Aorta (tissue), 5 donors: ENCODE measurements at regions not wholly inside any gene's neighbourhood (a gene's known extent, or its start where the extent isn't known, plus 50 kb on each side); places are given as distances from the start of the nearest gene placed in this dataset.

Experiments used
- ATAC-seq: fragments of 200-7000 bp; cut with Tn5 transposase; one replicate; pipeline ENCODE4 v1.9.1; 2022; ENCODE audit warnings: moderate library complexity; ENCODE audit not compliant: low FRiP score
- DNase-seq, 2 donors: peaks; one replicate each; pipeline ENCODE4 v3.0.0-alpha.2; 2020
- H3K27ac ChIP-seq, 2 donors: one replicate each; pipeline ENCODE4 v1.5.1; 2013; ENCODE audit warnings: low read length in 2 of 2, mild to moderate bottlenecking in 2 of 2, moderate library complexity in 2 of 2, control low read depth in 1 of 2, inconsistent platforms in 1 of 2, low read depth in 1 of 2
- H3K27me3 ChIP-seq, 2 donors: one replicate each; pipeline ENCODE4 v1.6.1; 2013; ENCODE audit warnings: control low read depth in 1 of 2, low read length in 1 of 2, mild to moderate bottlenecking in 1 of 2, moderate library complexity in 1 of 2; ENCODE audit not compliant: insufficient read depth in 2 of 2, control insufficient read depth in 1 of 2
- H3K36me3 ChIP-seq, 2 donors: one replicate each; pipeline ENCODE4 v1.6.1; 2013; ENCODE audit warnings: control low read depth in 1 of 2, low read length in 1 of 2, mild to moderate bottlenecking in 1 of 2; ENCODE audit not compliant: insufficient read depth in 2 of 2, control insufficient read depth in 1 of 2
- H3K4me1 ChIP-seq, 2 donors: one replicate each; pipeline ENCODE4 v1.6.1; 2013; ENCODE audit warnings: low read length in 2 of 2, control low read depth in 1 of 2, mild to moderate bottlenecking in 1 of 2, moderate library complexity in 1 of 2; ENCODE audit not compliant: insufficient read depth in 2 of 2, control insufficient read depth in 1 of 2
- H3K4me3 ChIP-seq, 2 donors: one replicate each; pipeline ENCODE4 v1.5.1; 2013; ENCODE audit warnings: low read length in 2 of 2, control low read depth in 1 of 2, mild to moderate bottlenecking in 1 of 2
- H3K9me3 ChIP-seq: one replicate; pipeline ENCODE4 v1.6.1; 2013; ENCODE audit warnings: mild to moderate bottlenecking, low read length; ENCODE audit not compliant: control insufficient read depth
- WGBS, 2 donors: extraction: QIAGEN DNeasy Blood & Tissue Kit; methylation state at CpG; one replicate each; pipeline ENCODE4 v1.1.7; 2013; 5-methylcytosine and 5-hydroxymethylcytosine counted together
- intact Hi-C, 2 donors: fragments of 100-400 bp; cut with DNase I; formaldehyde crosslinking; loops; one replicate each; pipeline versions ENCODE4 v1.14.2 to v1.15.0; 2022
- donor health status: healthy with polysubstance abuse.
- donor health status: Bipolar disorder and iron deficiency.
- donor health status: DM: no; HTN: no; CAD: no.
- donor health status: DM: no; HTN: no; CAD: no.
- donor health status: DM: yes; HTN: yes; CAD: no.

- WGBS, 2 donors = 5 to 7% methylated on average over 2 of the region's 2 CpGs
- peaks cover 0 to 3% of the 10 kb centered on the region in 2 donors for H3K4me1 ChIP-seq
- H3K9me3 ChIP-seq = no peaks in the 10 kb centered on the region
- intact Hi-C loops = no loop called here
- H3K27me3 ChIP-seq = no peaks in the 10 kb centered on the region
- ATAC-seq (no peak), DNase-seq (no peak)
- H3K36me3 ChIP-seq = no peaks in the 10 kb centered on the region
- H3K4me3 ChIP-seq = no peak overlapping the region
- no peak overlapping the region for H3K27ac ChIP-seq
Observed at GRCh38 chr5:30765227-30765626, 428.3 kb upstream of the CDH6 start.

- intact Hi-C loops = no loop called here
- Histone ChIP-seq H3K4me1 (peaks cover 0 to 3% of the 10 kb centered on the region in 2 donors), H3K27me3 (no peaks in the 10 kb centered on the region), H3K27ac (no peak overlapping the region), H3K4me3 (no peak overlapping the region), H3K36me3 (no peaks in the 10 kb centered on the region), H3K9me3 (no peaks in the 10 kb centered on the region)
- ATAC-seq (no peak), DNase-seq (no peak)
- 2 to 17% methylated on average over 1 of the region's 1 CpG for WGBS, 2 donors
Observed at GRCh38 chr5:30764704-30765103, 428.8 kb upstream of the CDH6 start.

GRCh38 chr5:30759731-30760130 lies 433.8 kb upstream of the CDH6 start:
- no peak for DNase-seq
- no peak overlapping the region for H3K4me3 ChIP-seq
- H3K27ac ChIP-seq = no peak overlapping the region
- H3K36me3 ChIP-seq = no peaks in the 10 kb centered on the region
- H3K9me3 ChIP-seq = no peaks in the 10 kb centered on the region
- intact Hi-C loops = no loop called here
- no peaks in the 10 kb centered on the region for H3K4me1 ChIP-seq
- no peaks in the 10 kb centered on the region for H3K27me3 ChIP-seq
- ATAC-seq = no peak
- WGBS, 2 donors = 92% methylated on average over 3 of the region's 3 CpGs

GRCh38 chr5:30752015-30752414 lies 441.5 kb upstream of the CDH6 start:
- no peak for ATAC-seq

GRCh38 chr5:30749971-30750370 lies 443.5 kb upstream of the CDH6 start:
- intact Hi-C loops = no loop called here
- no peaks in the 10 kb centered on the region for H3K36me3 ChIP-seq
- H3K9me3 ChIP-seq = no peaks in the 10 kb centered on the region
- 88 to 94% methylated on average over 2 of the region's 2 CpGs for WGBS, 2 donors
- H3K27ac ChIP-seq = no peak overlapping the region
- H3K4me3 ChIP-seq = no peak overlapping the region
- no peaks in the 10 kb centered on the region for H3K4me1 ChIP-seq
- no peaks in the 10 kb centered on the region for H3K27me3 ChIP-seq
- no peak for ATAC-seq
- no peak for DNase-seq

More at GRCh38 chr5:30752015-30752414, 441.5 kb upstream of the CDH6 start:
- H3K9me3 ChIP-seq = no peaks in the 10 kb centered on the region
- H3K4me3 ChIP-seq = no peak overlapping the region
- intact Hi-C loops = no loop called here
- 85 to 92% methylated on average over 2 of the region's 2 CpGs for WGBS, 2 donors
- no peak overlapping the region for H3K27ac ChIP-seq
- no peaks in the 10 kb centered on the region for H3K27me3 ChIP-seq
- H3K36me3 ChIP-seq = no peaks in the 10 kb centered on the region
- no peaks in the 10 kb centered on the region for H3K4me1 ChIP-seq
- no peak for DNase-seq

GRCh38 chr5:30747412-30747811 lies 446.1 kb upstream of the CDH6 start:
- no peak for DNase-seq
- Histone ChIP-seq H3K4me3 (no peak overlapping the region), H3K4me1 (no peaks in the 10 kb centered on the region), H3K36me3 (no peaks in the 10 kb centered on the region), H3K27me3 (no peaks in the 10 kb centered on the region), H3K27ac (no peak overlapping the region), H3K9me3 (no peaks in the 10 kb centered on the region)
- 24 to 33% methylated on average over 4 of the region's 4 CpGs for WGBS, 2 donors
- ATAC-seq = no peak
- intact Hi-C loops = no loop called here

GRCh38 chr5:30736669-30737068 lies 456.8 kb upstream of the CDH6 start:
- Histone ChIP-seq H3K27ac (no peak overlapping the region), H3K36me3 (no peaks in the 10 kb centered on the region), H3K4me3 (no peak overlapping the region), H3K4me1 (no peaks in the 10 kb centered on the region), H3K27me3 (no peaks in the 10 kb centered on the region), H3K9me3 (no peaks in the 10 kb centered on the region)
- DNase-seq (no peak), ATAC-seq (no peak)
- intact Hi-C loops = no loop called here

- Histone ChIP-seq H3K27me3 (no peaks in the 10 kb centered on the region), H3K4me3 (no peak overlapping the region), H3K4me1 (no peaks in the 10 kb centered on the region), H3K27ac (no peak overlapping the region), H3K9me3 (peaks cover 1% of the 10 kb centered on the region), H3K36me3 (no peaks in the 10 kb centered on the region)
- intact Hi-C loops = no loop called here
- no peak for ATAC-seq
- DNase-seq = no peak
- WGBS, 2 donors = 92 to 94% methylated on average over 4 of the region's 4 CpGs
Observed at GRCh38 chr5:30734118-30734517, 459.4 kb upstream of the CDH6 start.

GRCh38 chr5:30725073-30725472 lies 468.4 kb upstream of the CDH6 start:
- 91 to 95% methylated on average over 1 of the region's 1 CpG for WGBS, 2 donors
- H3K36me3 ChIP-seq = no peaks in the 10 kb centered on the region
- intact Hi-C loops = no loop called here
- no peak for DNase-seq
- no peaks in the 10 kb centered on the region for H3K27me3 ChIP-seq
- no peak for ATAC-seq
- no peaks in the 10 kb centered on the region for H3K4me1 ChIP-seq
- H3K4me3 ChIP-seq = no peak overlapping the region
- H3K9me3 ChIP-seq = no peaks in the 10 kb centered on the region
- H3K27ac ChIP-seq = no peak overlapping the region
